Natural killer cell (primary cell): ENCODE measurements at regions not wholly inside any gene's neighbourhood (a gene's known extent, or its start where the extent isn't known, plus 50 kb on each side); places are given as distances from the start of the nearest gene placed in this dataset.

ENCODE experiments used
- ATAC-seq, 3 donors: fragments of 150-1000 bp in 2 of 3; fragments of 200-7000 bp in 1 of 3; cut with Tn5 transposase; 1 replicate in 1 of 3; 2 replicates in 2 of 3; pipeline ENCODE4 v1.10.0; 2021; ENCODE audit warnings: mild to moderate bottlenecking in 2 of 3, moderate library complexity in 2 of 3
- DNase-seq, 2 donors: peaks; one replicate each; pipeline versions ENCODE4 v3.0.0 to v3.0.0-alpha.2; 2013 to 2021; ENCODE audit warnings: mixed read lengths in 1 of 2
- H3K27ac ChIP-seq: one replicate; pipeline ENCODE4 v1.5.1; 2013; ENCODE audit warnings: mild to moderate bottlenecking, low read length
- H3K27me3 ChIP-seq: one replicate; pipeline ENCODE4 v1.6.1; 2013; ENCODE audit warnings: low read length; ENCODE audit not compliant: control insufficient read depth, insufficient read depth
- H3K36me3 ChIP-seq: one replicate; pipeline ENCODE4 v1.6.1; 2013; ENCODE audit warnings: low read length; ENCODE audit not compliant: control insufficient read depth, insufficient read depth
- H3K4me1 ChIP-seq: one replicate; pipeline ENCODE4 v1.6.1; 2013; ENCODE audit warnings: low read length; ENCODE audit not compliant: control insufficient read depth, insufficient read depth
- H3K4me3 ChIP-seq: one replicate; pipeline ENCODE4 v1.5.1; 2013; ENCODE audit warnings: low read length
- H3K9me3 ChIP-seq: one replicate; pipeline ENCODE4 v1.6.1; 2013; ENCODE audit warnings: low read length; ENCODE audit not compliant: control insufficient read depth, insufficient read depth
- H3K27ac Mint-ChIP-seq, 2 donors: one replicate each; pipeline ENCODE4 v1.8.0; 2022; ENCODE audit warnings: mild to moderate bottlenecking in 2 of 2, mixed read lengths in 2 of 2, moderate library complexity in 1 of 2
- H3K27me3 Mint-ChIP-seq, 2 donors: one replicate each; pipeline ENCODE4 v1.8.0; 2022; ENCODE audit warnings: low read depth in 2 of 2, mixed read lengths in 2 of 2
- H3K36me3 Mint-ChIP-seq: one replicate; pipeline ENCODE4 v1.8.0; 2022; ENCODE audit warnings: mixed read lengths
- H3K4me1 Mint-ChIP-seq, 2 donors: one replicate each; pipeline ENCODE4 v1.8.0; 2022; ENCODE audit warnings: mixed read lengths in 2 of 2
- H3K4me3 Mint-ChIP-seq: one replicate; pipeline ENCODE4 v1.8.0; 2022; ENCODE audit warnings: mild to moderate bottlenecking, moderate library complexity, mixed read lengths
- H3K9me3 Mint-ChIP-seq, 2 donors: one replicate each; pipeline ENCODE4 v1.8.0; 2022; ENCODE audit warnings: mixed read lengths in 2 of 2
- WGBS: methylation state at CpG from one replicate; pipeline ENCODE4 v1.1.7; 2013; ENCODE audit warnings: missing lambda C conversion rate; ENCODE audit not compliant: insufficient coverage; 5-methylcytosine and 5-hydroxymethylcytosine counted together
- intact Hi-C: fragments of 100-400 bp; cut with micrococcal nuclease; formaldehyde crosslinking; loops from one replicate; pipeline ENCODE4 v1.14.2; 2022
- TF ChIP-seq, protein P1 (sequence below): fragments of 200-600 bp; IDR thresholded peaks from one replicate; pipeline ENCODE4 v1.8.0; 2022; ENCODE audit warnings: antibody characterized with exemption

DNA sequence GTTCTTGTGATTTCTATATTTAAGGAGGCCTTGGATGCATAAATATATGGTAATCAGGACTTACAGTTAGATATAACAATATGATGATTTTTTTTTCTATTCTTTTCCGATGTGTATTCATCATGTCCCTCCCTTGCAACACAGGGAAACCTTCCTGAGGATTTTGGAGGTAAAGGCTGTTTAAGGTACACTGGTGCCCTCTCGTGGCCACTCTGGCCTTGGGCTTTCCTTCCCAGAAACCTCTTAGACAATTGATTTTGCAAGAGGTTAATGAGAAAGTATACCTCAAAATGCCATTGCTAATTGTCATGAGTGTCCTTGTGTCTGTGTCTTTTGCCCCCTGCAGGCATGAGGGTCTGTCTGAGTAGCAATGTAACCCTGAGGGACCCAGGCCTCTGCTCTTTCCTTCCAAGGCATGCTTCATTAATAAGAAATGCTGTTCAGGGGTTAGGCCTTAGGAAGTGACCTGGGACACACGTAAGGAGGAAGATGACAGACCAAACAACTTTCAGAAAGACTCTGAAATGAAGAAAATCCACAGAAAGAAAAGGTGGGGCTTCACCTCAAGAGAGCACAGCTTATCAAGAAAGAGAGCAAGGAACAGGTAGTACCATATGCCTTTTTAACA lies 70.3 kb upstream of the PPP2R3A start:
- no peak overlapping the region for H3K4me3 ChIP-seq
- no peak for ATAC-seq
- H3K4me3 Mint-ChIP-seq: no peak overlapping the region

DNA sequence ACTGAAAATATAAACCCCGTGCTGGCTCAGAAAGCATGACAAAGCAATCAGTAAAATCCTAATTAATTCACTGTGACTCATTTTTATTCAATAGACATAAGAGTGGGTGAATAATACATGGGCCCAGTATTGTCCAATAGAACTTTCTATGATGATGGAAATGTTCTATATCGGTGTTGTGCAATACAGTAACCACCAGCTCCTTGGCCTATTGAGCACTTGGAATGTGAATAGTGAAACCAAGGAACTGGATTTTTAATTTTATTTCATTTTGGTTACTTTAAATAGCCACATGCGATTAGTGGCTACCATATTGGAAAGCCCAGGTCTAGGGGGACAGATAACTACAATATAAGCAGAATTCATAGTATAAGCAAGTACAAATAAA lies 69.8 kb upstream of the PPP2R3A start:
- ATAC-seq (no peak), DNase-seq (no peak)
- Mint-ChIP-seq H3K9me3 (no peaks in the 10 kb centered on the region), H3K36me3 (no peaks in the 10 kb centered on the region), H3K27ac (no peak overlapping the region), H3K27me3 (peaks cover 5 to 9% of the 10 kb centered on the region in 2 donors), H3K4me3 (no peak overlapping the region), H3K4me1 (no peaks in the 10 kb centered on the region)
- Histone ChIP-seq H3K4me3 (no peak overlapping the region), H3K36me3 (no peaks in the 10 kb centered on the region), H3K4me1 (no peaks in the 10 kb centered on the region), H3K9me3 (no peaks in the 10 kb centered on the region), H3K27ac (no peak overlapping the region), H3K27me3 (no peaks in the 10 kb centered on the region)
- intact Hi-C loops: loop anchor here (10.0 kb wide), 1 partner anchor 1101 kb away; the partner anchor contains the start of gene EPHB1
- TF ChIP-seq, protein P1, sequence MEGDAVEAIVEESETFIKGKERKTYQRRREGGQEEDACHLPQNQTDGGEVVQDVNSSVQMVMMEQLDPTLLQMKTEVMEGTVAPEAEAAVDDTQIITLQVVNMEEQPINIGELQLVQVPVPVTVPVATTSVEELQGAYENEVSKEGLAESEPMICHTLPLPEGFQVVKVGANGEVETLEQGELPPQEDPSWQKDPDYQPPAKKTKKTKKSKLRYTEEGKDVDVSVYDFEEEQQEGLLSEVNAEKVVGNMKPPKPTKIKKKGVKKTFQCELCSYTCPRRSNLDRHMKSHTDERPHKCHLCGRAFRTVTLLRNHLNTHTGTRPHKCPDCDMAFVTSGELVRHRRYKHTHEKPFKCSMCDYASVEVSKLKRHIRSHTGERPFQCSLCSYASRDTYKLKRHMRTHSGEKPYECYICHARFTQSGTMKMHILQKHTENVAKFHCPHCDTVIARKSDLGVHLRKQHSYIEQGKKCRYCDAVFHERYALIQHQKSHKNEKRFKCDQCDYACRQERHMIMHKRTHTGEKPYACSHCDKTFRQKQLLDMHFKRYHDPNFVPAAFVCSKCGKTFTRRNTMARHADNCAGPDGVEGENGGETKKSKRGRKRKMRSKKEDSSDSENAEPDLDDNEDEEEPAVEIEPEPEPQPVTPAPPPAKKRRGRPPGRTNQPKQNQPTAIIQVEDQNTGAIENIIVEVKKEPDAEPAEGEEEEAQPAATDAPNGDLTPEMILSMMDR: no peak
- 100% methylated on average over 2 of the region's 3 CpGs for WGBS

More for the DNA sequence above, 70.3 kb upstream of the PPP2R3A start:
- H3K27ac Mint-ChIP-seq: no peak overlapping the region
- no peaks in the 10 kb centered on the region for H3K27me3 ChIP-seq
- H3K9me3 Mint-ChIP-seq: no peaks in the 10 kb centered on the region
- peaks cover 5% of the 10 kb centered on the region in 2 donors for H3K27me3 Mint-ChIP-seq
- H3K36me3 ChIP-seq: no peaks in the 10 kb centered on the region
- TF ChIP-seq, protein P1: peak; percentile 36
- DNase-seq: peak in 1 of 2 donors; percentile 42
- no peak overlapping the region for H3K27ac ChIP-seq
- intact Hi-C loops: loop anchor here (10.0 kb wide), 1 partner anchor 1100 kb away; the partner anchor contains the start of gene EPHB1
- no peaks in the 10 kb centered on the region for H3K4me1 ChIP-seq
- H3K4me1 Mint-ChIP-seq: no peaks in the 10 kb centered on the region
- 41% methylated on average over 2 of the region's 3 CpGs for WGBS
- H3K9me3 ChIP-seq: no peaks in the 10 kb centered on the region
- H3K36me3 Mint-ChIP-seq: no peaks in the 10 kb centered on the region

DNA sequence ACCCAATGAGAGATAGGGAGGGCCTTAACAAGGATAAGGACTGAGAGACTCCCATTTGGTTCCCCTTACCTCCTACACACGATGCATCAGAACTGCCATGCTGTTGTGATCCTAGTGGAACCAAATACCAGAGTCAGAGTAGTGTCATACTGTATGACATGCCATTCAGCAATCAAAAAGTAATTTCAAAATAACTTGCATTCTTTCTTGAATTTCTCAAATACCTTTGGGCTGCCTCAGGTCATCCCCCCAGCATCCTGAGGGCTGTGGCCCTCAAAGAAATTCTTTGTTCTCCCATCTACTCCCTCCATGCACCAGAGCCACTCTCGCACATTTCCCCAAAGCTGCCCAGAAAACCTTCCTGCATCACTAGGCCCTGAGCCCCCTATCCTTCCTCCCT lies 68.9 kb upstream of the PPP2R3A start:
- intact Hi-C loops: loop anchor here (10.0 kb wide), 1 partner anchor 1102 kb away; the partner anchor contains the start of gene EPHB1
- DNase-seq: no peak
- no peak overlapping the region for H3K27ac Mint-ChIP-seq
- no peak for ATAC-seq
- H3K4me3 ChIP-seq: no peak overlapping the region
- H3K27me3 ChIP-seq: peaks cover 3% of the 10 kb centered on the region
- H3K36me3 ChIP-seq: no peaks in the 10 kb centered on the region
- H3K4me1 ChIP-seq: no peaks in the 10 kb centered on the region
- no peak overlapping the region for H3K4me3 Mint-ChIP-seq
- no peaks in the 10 kb centered on the region for H3K9me3 ChIP-seq
- TF ChIP-seq, protein P1: no peak
- no peaks in the 10 kb centered on the region for H3K4me1 Mint-ChIP-seq
- H3K27ac ChIP-seq: no peak overlapping the region
- H3K27me3 Mint-ChIP-seq: peaks cover 5 to 9% of the 10 kb centered on the region in 2 donors
- H3K36me3 Mint-ChIP-seq: no peaks in the 10 kb centered on the region
- 93% methylated on average over 2 of the region's 2 CpGs for WGBS
- H3K9me3 Mint-ChIP-seq: no peaks in the 10 kb centered on the region

DNA sequence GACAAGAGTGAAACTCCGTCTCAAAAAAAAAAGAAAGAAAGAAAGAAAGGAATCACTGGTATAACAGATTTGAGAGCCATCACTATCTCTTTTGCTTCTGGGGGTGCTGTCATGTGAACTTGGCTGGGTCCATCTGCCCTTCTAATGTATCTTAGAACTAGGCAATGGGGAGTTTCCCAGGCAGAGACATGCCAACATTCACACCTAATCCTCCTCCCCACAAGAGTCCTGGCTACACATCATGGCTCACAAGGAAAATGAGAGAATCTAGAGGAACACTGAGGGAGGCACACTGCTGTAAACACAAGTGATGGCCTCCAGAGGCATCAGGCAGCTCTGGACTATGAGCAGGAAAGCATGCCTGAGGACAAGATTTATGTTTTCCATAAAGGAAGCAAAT lies 67.8 kb upstream of the PPP2R3A start:
- H3K4me3 ChIP-seq: no peak overlapping the region
- WGBS: 100% methylated on average over 1 of the region's 1 CpG
- no peak overlapping the region for H3K27ac ChIP-seq
- peaks cover 3% of the 10 kb centered on the region for H3K27me3 ChIP-seq
- H3K4me1 Mint-ChIP-seq: no peaks in the 10 kb centered on the region
- H3K36me3 ChIP-seq: no peaks in the 10 kb centered on the region
- no peak overlapping the region for H3K4me3 Mint-ChIP-seq
- no peaks in the 10 kb centered on the region for H3K9me3 ChIP-seq
- H3K27me3 Mint-ChIP-seq: peaks cover 3 to 9% of the 10 kb centered on the region in 2 donors
- H3K4me1 ChIP-seq: no peaks in the 10 kb centered on the region
- H3K27ac Mint-ChIP-seq: no peak overlapping the region
- intact Hi-C loops: loop anchor here (10.0 kb wide), 1 partner anchor 1103 kb away; the partner anchor contains the start of gene EPHB1
- DNase-seq (no peak), ATAC-seq (no peak)
- no peaks in the 10 kb centered on the region for H3K36me3 Mint-ChIP-seq
- TF ChIP-seq, protein P1: no peak
- no peaks in the 10 kb centered on the region for H3K9me3 Mint-ChIP-seq
